BJ (cell line): ENCODE measurements at regions not wholly inside any gene's neighbourhood (a gene's known extent, or its start where the extent isn't known, plus 50 kb on each side); places are given as distances from the start of the nearest gene placed in this dataset.
"Not testable (repeated sequence)": the region's sequence is repeated elsewhere in the genome, so short reads cannot be mapped to it uniquely, and the experiment has no call there.

ENCODE experiments used
- CTCF ChIA-PET: fragments of 350-600 bp; formaldehyde crosslinking; extraction: SDS; loops from one replicate; lab custom pipeline; 2021; ENCODE audit warnings: antibody characterized with exemption, inconsistent platforms; lab: Yijun Ruan, JAX
- POLR2A ChIA-PET: fragments of 300-600 bp; sonication (Branson Sonifier 250); formaldehyde crosslinking; extraction: SDS; loops from one replicate; lab custom pipeline; 2021; ENCODE audit warnings: antibody characterized with exemption; lab: Charles Lee
- DNase-seq: peaks from one replicate; pipeline ENCODE4 v3.0.0-alpha.2; 2011; ENCODE audit warnings: low read depth
- H3K27me3 ChIP-seq: 2 replicates; pipeline ENCODE4 v1.6.0; 2011; ENCODE audit warnings: low read length; ENCODE audit not compliant: control insufficient read depth, insufficient read depth
- H3K36me3 ChIP-seq: 2 replicates; pipeline ENCODE4 v1.5.1; 2011; ENCODE audit warnings: low read length; ENCODE audit not compliant: control insufficient read depth, insufficient read depth
- H3K4me3 ChIP-seq: 2 replicates; pipeline ENCODE4 v1.5.1; 2011; ENCODE audit warnings: low read depth, mild to moderate bottlenecking, control low read depth, low read length
- CTCF ChIP-seq: IDR thresholded peaks from 2 replicates; pipeline ENCODE4 v1.5.1; 2011; ENCODE audit warnings: low read depth, mild to moderate bottlenecking, control low read depth, inconsistent platforms, low read length, moderate library complexity; ENCODE audit not compliant: insufficient read depth

DNA sequence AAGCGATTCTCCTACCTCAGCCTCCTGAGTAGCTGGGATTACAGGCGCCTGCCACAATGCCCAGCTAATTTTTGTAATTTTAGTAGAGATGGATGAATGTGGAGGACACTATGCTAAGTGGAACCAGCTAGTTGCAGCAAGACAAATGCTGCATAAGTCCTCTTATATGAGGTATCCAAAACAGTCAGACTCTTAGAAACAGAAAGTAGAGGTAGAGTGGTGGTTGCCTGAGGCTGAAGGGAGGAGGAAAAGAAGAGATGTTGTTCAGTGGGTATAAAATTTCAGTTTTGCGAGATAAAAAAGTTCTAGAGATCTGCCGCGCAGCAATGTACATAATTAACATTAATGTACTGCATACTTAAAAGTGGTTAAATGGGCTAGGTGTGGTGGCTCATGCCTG lies 145.3 kb upstream of the SPRED2 start:
- H3K27me3 ChIP-seq: no peaks in the 10 kb centered on the region
- no peak for TF ChIP-seq CTCF
- no peaks in the 10 kb centered on the region for H3K36me3 ChIP-seq
- DNase-seq: no peak
- no peak overlapping the region for H3K4me3 ChIP-seq
- ChIA-PET CTCF (no interaction called here), POLR2A (interaction anchor here (0.7 kb wide), 2 partner anchors 9 to 515 kb away, joined by 4 to 6 read pairs; no protein-coding TSS in a partner anchor)

- Histone ChIP-seq H3K36me3 (no peaks in the 10 kb centered on the region), H3K4me3 (no peak overlapping the region), H3K27me3 (no peaks in the 10 kb centered on the region)
- TF ChIP-seq CTCF: no peak
- peak; percentile 81 for DNase-seq
- ChIA-PET POLR2A (interaction anchor here (0.6 to 0.7 kb wide), 3 partner anchors 9 to 514 kb away, joined by 3 to 6 read pairs (median 4); no protein-coding TSS in a partner anchor), CTCF (no interaction called here)
These were observed 144.6 kb upstream of the SPRED2 start for GRCh38 chr2:65576861-65577601.

GRCh38 chr2:65576278-65576677 lies 143.9 kb upstream of the SPRED2 start:
- no peaks in the 10 kb centered on the region for H3K27me3 ChIP-seq
- CTCF ChIA-PET: interaction anchor here (1.1 kb wide), 1 partner anchor 989 kb away, joined by 4 read pairs; no protein-coding TSS in a partner anchor
- no peak for TF ChIP-seq CTCF
- no peak for DNase-seq
- no peaks in the 10 kb centered on the region for H3K36me3 ChIP-seq
- POLR2A ChIA-PET: interaction anchor here (0.6 kb wide), 1 partner anchor 309 kb away, joined by 3 read pairs; no protein-coding TSS in a partner anchor
- no peak overlapping the region for H3K4me3 ChIP-seq

DNA sequence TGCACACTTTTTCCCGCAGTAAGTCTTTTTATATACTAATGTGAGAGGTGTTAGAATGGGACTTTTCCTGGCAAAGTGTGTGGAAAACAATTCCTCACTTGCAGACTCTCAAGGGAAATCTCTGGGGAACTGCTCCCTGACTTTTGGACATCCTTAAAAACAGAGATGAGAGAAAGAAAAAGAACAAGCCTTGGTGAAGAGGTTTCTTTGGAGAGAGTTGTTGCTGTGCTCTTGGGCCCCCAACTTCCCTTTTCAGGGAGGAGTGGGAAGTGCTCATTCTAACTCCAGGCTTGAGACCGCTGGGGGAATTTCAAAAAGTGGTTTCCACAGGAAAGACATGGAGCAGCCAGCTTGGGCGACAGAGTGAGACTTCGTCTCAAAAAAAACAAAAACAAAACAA lies 142.6 kb upstream of the SPRED2 start:
- H3K36me3 ChIP-seq: no peaks in the 10 kb centered on the region
- H3K27me3 ChIP-seq: no peaks in the 10 kb centered on the region
- CTCF ChIA-PET: no interaction called here
- no peak for TF ChIP-seq CTCF
- H3K4me3 ChIP-seq: no peak overlapping the region
- POLR2A ChIA-PET: no interaction called here
- no peak for DNase-seq

DNA sequence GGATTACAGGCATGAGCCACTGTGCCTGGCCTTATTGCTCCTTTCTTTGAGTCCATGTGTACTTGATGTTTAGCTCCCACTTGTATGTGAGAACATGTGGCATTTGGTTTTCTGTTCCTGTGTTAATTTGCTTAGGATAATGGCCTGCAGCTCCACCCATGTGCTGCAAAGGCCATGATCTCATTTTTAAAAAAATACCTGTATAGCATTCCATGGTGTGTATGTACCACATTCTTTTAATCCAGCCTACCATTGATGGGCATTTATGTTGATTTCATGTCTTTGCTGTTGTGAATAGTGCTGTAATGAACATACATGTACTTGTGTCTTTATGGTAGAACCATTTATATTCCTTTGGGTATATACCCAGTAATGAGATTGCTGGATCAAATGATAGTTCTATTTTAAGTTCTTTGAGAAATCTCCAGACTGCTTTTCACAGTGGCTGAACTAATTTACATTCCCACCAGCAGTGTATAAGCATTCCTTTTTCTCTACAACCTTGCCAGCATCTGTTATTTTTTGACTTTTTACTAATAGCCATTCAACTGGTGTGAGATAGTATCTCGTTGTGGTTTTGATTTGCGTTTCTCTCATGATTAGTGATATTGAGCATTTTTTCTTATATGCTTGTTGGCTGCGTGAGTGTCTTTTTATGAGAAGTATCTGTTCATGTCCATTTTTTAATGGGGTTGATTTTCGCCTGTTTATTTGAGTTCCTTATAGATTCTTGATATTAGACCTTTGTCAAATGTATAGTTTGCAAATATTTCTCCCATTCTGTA lies 136.4 kb upstream of the SPRED2 start:
- POLR2A ChIA-PET, CTCF ChIA-PET, DNase-seq: not testable (repeated sequence)

More for the DNA sequence above, 136.4 kb upstream of the SPRED2 start:
- H3K27me3 ChIP-seq, H3K4me3 ChIP-seq, H3K36me3 ChIP-seq: not testable (repeated sequence)
